ENCODE measurements at regions not wholly inside any gene's neighbourhood (a gene's known extent, or its start where the extent isn't known, plus 50 kb on each side); places are given as distances from the start of the nearest gene placed in this dataset.

GRCh38 chr2:220503431-220503830, 876.0 kb downstream of the SLC4A3 start:
- Histone ChIP-seq H3K36me3 (ENCODE audit: insufficient read depth, low read length) (no peaks in the 10 kb centered on the region), H3K4me3 (ENCODE audit: low read length) (no peak overlapping the region), H3K4me1 (ENCODE audit: control insufficient read depth, insufficient read depth, low read length) (peaks cover 31% of the 10 kb centered on the region), H3K9ac (ENCODE audit: low read depth, low read length) (no peak overlapping the region), H3K9me3 (replicated peaks; ENCODE audit: low read length) (no peaks in the 10 kb centered on the region), H3K27me3 (ENCODE audit: control insufficient read depth, insufficient read depth, low read length) (no peaks in the 10 kb centered on the region), H3K4me2 (ENCODE audit: low read length) (no peak overlapping the region)

- Histone ChIP-seq H3K4me2 (ENCODE audit: low read length) (peak overlapping the region; percentile 48), H3K27me3 (ENCODE audit: control insufficient read depth, insufficient read depth, low read length) (no peaks in the 10 kb centered on the region), H3K4me1 (ENCODE audit: control insufficient read depth, insufficient read depth, low read length) (peaks cover 22% of the 10 kb centered on the region), H3K9ac (ENCODE audit: low read depth, low read length) (no peak overlapping the region), H3K36me3 (ENCODE audit: insufficient read depth, low read length) (no peaks in the 10 kb centered on the region), H3K4me3 (ENCODE audit: low read length) (no peak overlapping the region), H3K9me3 (replicated peaks; ENCODE audit: low read length) (no peaks in the 10 kb centered on the region)
Observed at GRCh38 chr2:220504938-220505503, 877.6 kb downstream of the SLC4A3 start.

- Histone ChIP-seq H3K4me1 (ENCODE audit: control insufficient read depth, insufficient read depth, low read length) (peaks cover 35% of the 10 kb centered on the region), H3K9me3 (replicated peaks; ENCODE audit: low read length) (no peaks in the 10 kb centered on the region), H3K27me3 (ENCODE audit: control insufficient read depth, insufficient read depth, low read length) (no peaks in the 10 kb centered on the region), H3K4me2 (ENCODE audit: low read length) (no peak overlapping the region), H3K4me3 (ENCODE audit: low read length) (no peak overlapping the region), H3K9ac (ENCODE audit: low read depth, low read length) (no peak overlapping the region), H3K36me3 (ENCODE audit: insufficient read depth, low read length) (no peaks in the 10 kb centered on the region)
Observed at GRCh38 chr2:220506466-220506865, 879.0 kb downstream of the SLC4A3 start.

DNA sequence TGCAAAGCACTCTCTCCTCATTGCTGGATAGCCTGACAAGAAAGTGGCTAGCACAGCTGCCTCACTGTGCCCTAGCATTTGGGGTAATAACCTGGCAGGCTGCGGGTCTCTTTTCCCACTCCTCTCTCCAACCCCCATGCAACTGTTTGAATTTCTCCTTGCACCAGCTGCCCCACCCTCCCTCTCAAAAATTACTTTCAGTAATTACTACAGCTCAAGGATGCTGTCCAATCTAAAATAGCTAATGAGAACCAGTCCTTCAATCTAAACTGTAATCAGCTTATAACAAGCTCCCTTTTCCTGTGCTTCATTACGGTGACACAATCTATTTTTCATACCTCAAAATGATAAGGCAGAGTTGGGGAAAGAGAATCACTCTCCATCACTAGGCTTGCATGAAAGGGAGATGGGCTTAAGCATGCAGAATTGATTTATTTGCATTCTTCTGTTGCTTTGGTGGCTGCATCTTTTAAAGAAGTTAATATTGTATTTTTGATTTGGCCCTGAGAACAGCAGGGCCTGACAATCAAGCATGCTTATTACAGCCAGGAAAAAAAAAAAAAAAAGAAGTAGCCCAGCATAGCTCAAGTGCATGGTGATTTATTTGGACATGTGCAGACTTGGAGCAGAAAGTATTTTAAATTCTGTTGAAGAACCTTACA, 881.8 kb downstream of the SLC4A3 start:
- H3K4me2 ChIP-seq (ENCODE audit: low read length) = no peak overlapping the region
- no peak overlapping the region for H3K9ac ChIP-seq (ENCODE audit: low read depth, low read length)
- no peaks in the 10 kb centered on the region for H3K27me3 ChIP-seq (ENCODE audit: control insufficient read depth, insufficient read depth, low read length)
- H3K4me1 ChIP-seq (ENCODE audit: control insufficient read depth, insufficient read depth, low read length) = peaks cover 62% of the 10 kb centered on the region
- H3K4me3 ChIP-seq (ENCODE audit: low read length) = no peak overlapping the region
- H3K9me3 ChIP-seq (replicated peaks; ENCODE audit: low read length) = no peaks in the 10 kb centered on the region
- no peaks in the 10 kb centered on the region for H3K36me3 ChIP-seq (ENCODE audit: insufficient read depth, low read length)

DNA sequence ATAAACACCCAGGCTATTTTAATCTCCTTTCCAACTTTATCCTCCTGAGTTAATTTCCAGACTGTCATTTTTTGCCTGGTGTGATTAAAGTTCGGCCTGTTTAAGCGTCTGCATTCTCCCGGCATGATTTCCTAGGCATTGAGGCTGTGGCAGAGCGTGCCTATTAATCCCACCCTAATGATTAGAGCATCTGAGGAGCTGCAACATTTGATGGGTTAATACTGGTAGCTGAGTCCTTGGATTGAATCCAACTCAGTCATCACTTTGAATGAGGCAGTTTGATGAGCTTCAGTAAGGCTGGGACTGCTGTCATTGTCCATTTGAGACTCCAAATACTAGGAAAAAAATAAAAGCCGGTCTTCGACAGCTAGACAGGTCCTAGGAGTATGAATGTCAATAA, 882.5 kb downstream of the SLC4A3 start:
- no peaks in the 10 kb centered on the region for H3K36me3 ChIP-seq (ENCODE audit: insufficient read depth, low read length)
- H3K27me3 ChIP-seq (ENCODE audit: control insufficient read depth, insufficient read depth, low read length) = no peaks in the 10 kb centered on the region
- H3K4me1 ChIP-seq (ENCODE audit: control insufficient read depth, insufficient read depth, low read length) = peaks cover 60% of the 10 kb centered on the region
- H3K4me3 ChIP-seq (ENCODE audit: low read length) = no peak overlapping the region
- H3K9me3 ChIP-seq (replicated peaks; ENCODE audit: low read length) = no peaks in the 10 kb centered on the region
- no peak overlapping the region for H3K4me2 ChIP-seq (ENCODE audit: low read length)
- no peak overlapping the region for H3K9ac ChIP-seq (ENCODE audit: low read depth, low read length)

- Histone ChIP-seq H3K27me3 (ENCODE audit: control insufficient read depth, insufficient read depth, low read length) (no peaks in the 10 kb centered on the region), H3K4me2 (ENCODE audit: low read length) (no peak overlapping the region), H3K36me3 (ENCODE audit: insufficient read depth, low read length) (no peaks in the 10 kb centered on the region), H3K4me3 (ENCODE audit: low read length) (no peak overlapping the region), H3K9me3 (replicated peaks; ENCODE audit: low read length) (no peaks in the 10 kb centered on the region), H3K9ac (ENCODE audit: low read depth, low read length) (no peak overlapping the region), H3K4me1 (ENCODE audit: control insufficient read depth, insufficient read depth, low read length) (peaks cover 53% of the 10 kb centered on the region)
Observed at GRCh38 chr2:220510668-220511067, 883.2 kb downstream of the SLC4A3 start.

- Histone ChIP-seq H3K4me2 (ENCODE audit: low read length) (peak overlapping the region; percentile 62), H3K9me3 (replicated peaks; ENCODE audit: low read length) (no peaks in the 10 kb centered on the region), H3K4me3 (ENCODE audit: low read length) (no peak overlapping the region), H3K9ac (ENCODE audit: low read depth, low read length) (peak overlapping the region; percentile 8), H3K27me3 (ENCODE audit: control insufficient read depth, insufficient read depth, low read length) (no peaks in the 10 kb centered on the region), H3K4me1 (ENCODE audit: control insufficient read depth, insufficient read depth, low read length) (peaks cover 47% of the 10 kb centered on the region), H3K36me3 (ENCODE audit: insufficient read depth, low read length) (no peaks in the 10 kb centered on the region)
Observed at GRCh38 chr2:220512419-220512818, 885.0 kb downstream of the SLC4A3 start.

DNA sequence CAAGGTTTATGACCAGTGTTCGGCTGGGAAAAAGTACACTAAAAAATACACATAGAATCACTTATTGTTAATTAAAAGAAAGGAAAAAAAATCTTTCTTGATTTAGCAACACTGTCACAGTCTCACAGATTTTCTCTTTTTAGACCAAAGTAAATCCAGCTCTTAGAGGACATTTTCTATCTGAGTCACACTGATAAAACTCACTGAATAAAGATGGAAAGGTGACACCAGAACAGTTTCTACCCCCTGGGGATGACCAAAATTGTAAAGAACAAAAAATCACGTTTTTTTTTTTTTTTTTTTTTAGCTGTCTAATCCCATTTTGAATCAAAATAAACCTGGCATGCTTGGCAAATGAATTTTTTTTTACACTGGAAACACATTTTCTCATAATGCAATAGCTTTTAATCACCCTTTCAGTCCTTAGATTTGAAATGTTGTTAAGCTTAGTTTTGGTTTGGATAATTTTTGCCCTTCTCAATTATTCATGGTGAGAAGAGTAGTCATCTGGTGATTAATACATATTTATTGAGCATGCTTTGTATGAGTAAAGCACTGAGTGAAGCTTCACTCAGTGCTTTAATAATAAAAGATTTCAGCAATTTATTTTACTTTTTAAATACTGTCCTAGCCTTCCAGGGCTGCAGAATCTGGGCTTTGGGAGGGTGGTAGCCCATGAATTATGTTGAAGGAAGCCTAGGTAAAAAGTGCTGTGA, 886.3 kb downstream of the SLC4A3 start:
- H3K4me1 ChIP-seq (ENCODE audit: control insufficient read depth, insufficient read depth, low read length) = peaks cover 47% of the 10 kb centered on the region
- no peaks in the 10 kb centered on the region for H3K9me3 ChIP-seq (replicated peaks; ENCODE audit: low read length)
- H3K4me2 ChIP-seq (ENCODE audit: low read length) = peak overlapping the region; percentile 14
- H3K36me3 ChIP-seq (ENCODE audit: insufficient read depth, low read length) = no peaks in the 10 kb centered on the region
- H3K4me3 ChIP-seq (ENCODE audit: low read length) = no peak overlapping the region
- H3K9ac ChIP-seq (ENCODE audit: low read depth, low read length) = peak overlapping the region; percentile 5
- no peaks in the 10 kb centered on the region for H3K27me3 ChIP-seq (ENCODE audit: control insufficient read depth, insufficient read depth, low read length)

GRCh38 chr2:220521551-220521950, 894.1 kb downstream of the SLC4A3 start:
- Histone ChIP-seq H3K27me3 (ENCODE audit: control insufficient read depth, insufficient read depth, low read length) (no peaks in the 10 kb centered on the region), H3K9me3 (replicated peaks; ENCODE audit: low read length) (no peaks in the 10 kb centered on the region), H3K36me3 (ENCODE audit: insufficient read depth, low read length) (no peaks in the 10 kb centered on the region), H3K4me2 (ENCODE audit: low read length) (no peak overlapping the region), H3K4me1 (ENCODE audit: control insufficient read depth, insufficient read depth, low read length) (no peaks in the 10 kb centered on the region), H3K4me3 (ENCODE audit: low read length) (no peak overlapping the region), H3K9ac (ENCODE audit: low read depth, low read length) (no peak overlapping the region)

- H3K4me3 ChIP-seq (ENCODE audit: low read length) = no peak overlapping the region
- H3K27me3 ChIP-seq (ENCODE audit: control insufficient read depth, insufficient read depth, low read length) = no peaks in the 10 kb centered on the region
- H3K36me3 ChIP-seq (ENCODE audit: insufficient read depth, low read length) = no peaks in the 10 kb centered on the region
- H3K9me3 ChIP-seq (replicated peaks; ENCODE audit: low read length) = no peaks in the 10 kb centered on the region
- H3K4me1 ChIP-seq (ENCODE audit: control insufficient read depth, insufficient read depth, low read length) = no peaks in the 10 kb centered on the region
- H3K9ac ChIP-seq (ENCODE audit: low read depth, low read length) = no peak overlapping the region
- H3K4me2 ChIP-seq (ENCODE audit: low read length) = no peak overlapping the region
Observed at GRCh38 chr2:220528180-220528675, 900.8 kb downstream of the SLC4A3 start.

- Histone ChIP-seq H3K4me1 (ENCODE audit: control insufficient read depth, insufficient read depth, low read length) (no peaks in the 10 kb centered on the region), H3K36me3 (ENCODE audit: insufficient read depth, low read length) (no peaks in the 10 kb centered on the region), H3K4me3 (ENCODE audit: low read length) (no peak overlapping the region), H3K9me3 (replicated peaks; ENCODE audit: low read length) (no peaks in the 10 kb centered on the region), H3K27me3 (ENCODE audit: control insufficient read depth, insufficient read depth, low read length) (no peaks in the 10 kb centered on the region), H3K4me2 (ENCODE audit: low read length) (no peak overlapping the region), H3K9ac (ENCODE audit: low read depth, low read length) (no peak overlapping the region)
Observed at GRCh38 chr2:220531216-220531615, 903.8 kb downstream of the SLC4A3 start.
